NCI-H146 treated with DMSO at 0.1 percent for 48 hours (cell line): ENCODE measurements at regions not wholly inside any gene's neighbourhood (a gene's known extent, or its start where the extent isn't known, plus 50 kb on each side); places are given as distances from the start of the nearest gene placed in this dataset.

Experiments
- DNase-seq: peaks from one replicate; lab custom pipeline; 2025; ENCODE audit not compliant: unreplicated experiment; lab: John Stamatoyannopoulos, UW

DNA sequence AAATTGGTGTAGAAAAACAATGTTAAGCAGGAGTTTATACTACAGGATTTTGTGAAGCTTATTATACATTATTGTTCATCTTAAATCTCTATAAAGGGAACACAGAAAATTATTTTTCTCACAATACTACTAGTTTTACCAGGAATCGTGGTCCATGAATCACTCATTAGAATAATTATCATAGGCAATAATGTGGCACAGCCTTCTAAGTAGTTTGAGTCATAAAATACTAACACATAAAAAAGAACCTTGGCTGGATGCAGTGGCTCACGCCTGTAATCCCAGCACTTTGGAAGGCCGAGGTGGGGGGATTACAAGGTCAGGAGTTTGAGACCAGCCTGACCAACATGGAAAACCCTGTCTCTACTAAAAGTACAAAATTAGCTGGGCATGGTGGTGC lies 393.1 kb upstream of the ZNF717 start:
- DNase-seq = no peak

DNA sequence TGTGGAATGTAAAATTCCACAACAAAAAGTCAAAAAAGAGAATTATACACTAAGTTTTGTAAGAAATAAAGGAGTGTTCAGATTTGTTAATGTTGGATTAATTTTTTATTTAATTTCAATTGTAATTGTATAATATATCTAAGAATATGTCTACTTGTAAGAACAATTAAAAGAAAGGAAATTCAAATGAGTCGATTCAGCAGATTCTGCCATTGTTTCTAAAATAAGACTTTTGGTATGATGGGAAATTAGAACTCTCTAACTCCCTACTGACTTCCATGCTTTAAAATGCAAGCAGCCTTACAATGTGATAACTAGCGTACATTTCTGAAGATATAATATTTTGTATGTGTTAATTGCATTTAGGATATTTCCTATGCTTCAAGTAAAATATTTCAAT lies 395.9 kb upstream of the ZNF717 start:
- no peak for DNase-seq

DNA sequence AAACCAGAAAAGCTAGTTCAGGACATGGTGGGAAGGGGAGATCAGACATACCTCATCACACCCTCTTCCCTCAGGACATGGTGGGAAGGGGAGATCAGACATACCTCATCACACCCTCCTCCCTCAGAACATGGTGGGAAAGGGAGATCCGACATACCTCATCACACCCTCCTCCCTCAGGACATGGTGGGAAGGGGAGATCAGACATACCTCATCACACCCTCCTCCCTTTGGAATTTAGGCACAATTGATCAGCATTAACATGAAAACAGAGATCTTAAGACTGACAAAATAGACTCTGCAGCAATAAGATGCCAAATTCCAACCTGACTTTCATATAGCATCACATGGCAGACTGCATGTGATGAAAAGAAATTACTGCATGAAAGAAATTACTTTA lies 412.7 kb upstream of the ZNF717 start:
- DNase-seq = no peak

DNA sequence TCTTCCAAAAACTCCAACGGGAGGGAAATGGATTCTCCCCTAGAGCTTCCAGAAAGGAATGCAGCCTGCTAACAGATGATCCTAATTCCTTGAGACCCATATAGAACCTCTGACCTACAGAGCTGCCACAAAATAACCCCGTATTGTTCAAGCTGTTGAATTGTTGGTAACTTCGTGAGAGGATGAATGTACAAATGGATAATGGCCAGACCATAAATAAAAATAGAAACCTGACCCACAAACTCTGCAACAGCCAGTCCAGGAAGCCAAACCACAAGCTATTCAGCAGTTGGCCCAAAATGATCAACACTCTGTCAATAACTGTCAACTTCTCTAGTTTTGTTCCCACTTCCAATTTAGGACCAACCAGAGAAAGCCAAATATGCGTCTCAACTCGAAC lies 414.0 kb upstream of the ZNF717 start:
- DNase-seq = no peak

DNA sequence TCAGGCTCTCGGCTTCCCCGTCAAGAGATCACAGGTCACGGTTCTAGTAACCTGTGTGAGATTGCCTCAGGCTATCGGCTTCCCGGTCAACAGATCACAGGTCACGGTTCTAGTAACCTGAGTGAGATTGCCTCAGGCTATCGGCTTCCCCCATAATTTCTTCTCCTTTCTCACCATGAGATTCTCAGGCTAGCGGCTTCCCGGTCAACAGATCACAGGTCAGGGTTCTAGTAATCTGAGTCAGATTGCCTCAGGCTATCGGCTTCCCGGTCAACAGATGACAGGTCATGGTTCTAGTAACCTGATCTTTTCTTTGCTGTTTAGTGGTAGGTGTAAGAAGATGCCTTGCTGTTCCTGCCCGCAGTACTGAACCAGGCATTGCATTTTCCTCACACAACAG lies 418.2 kb upstream of the ZNF717 start:
- DNase-seq = no peak

DNA sequence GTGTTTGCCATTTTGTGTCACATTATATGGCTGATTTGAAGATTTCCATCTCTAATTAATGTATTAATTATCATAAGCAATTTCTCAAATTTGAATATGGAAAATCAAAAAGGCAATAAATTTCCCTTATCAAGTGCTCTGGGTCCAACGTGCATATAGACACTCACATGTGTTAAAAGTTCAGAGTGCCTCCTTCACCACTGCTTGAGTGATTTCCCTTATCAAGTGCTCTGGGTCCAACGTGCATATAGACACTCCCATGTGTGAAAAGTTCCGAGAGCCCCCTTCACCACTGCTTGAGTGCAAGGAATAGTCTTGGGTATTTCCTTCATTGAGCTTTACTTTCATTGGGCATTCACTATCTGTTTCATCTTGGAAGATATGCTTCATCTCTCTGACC lies 421.0 kb upstream of the ZNF717 start:
- DNase-seq = no peak

DNA sequence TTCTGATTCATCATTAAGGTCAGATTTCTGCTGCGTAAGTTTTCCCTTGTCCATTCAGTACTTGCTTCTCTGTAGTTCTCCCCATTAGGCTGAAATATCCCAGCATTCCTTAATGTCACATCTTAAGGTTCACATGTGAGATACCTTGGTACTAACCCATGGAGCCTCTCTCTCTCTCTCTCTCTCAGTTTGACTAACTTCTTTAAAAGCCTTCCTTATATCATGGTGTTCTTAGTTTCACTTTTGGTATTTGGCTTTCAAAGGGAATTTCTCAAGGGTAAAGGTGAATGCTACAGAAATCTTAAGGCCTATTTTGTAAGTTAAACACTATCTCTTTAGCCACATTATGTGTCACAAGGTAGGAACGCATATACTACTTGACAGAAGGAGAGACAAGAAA lies 427.3 kb upstream of the ZNF717 start:
- no peak for DNase-seq

DNA sequence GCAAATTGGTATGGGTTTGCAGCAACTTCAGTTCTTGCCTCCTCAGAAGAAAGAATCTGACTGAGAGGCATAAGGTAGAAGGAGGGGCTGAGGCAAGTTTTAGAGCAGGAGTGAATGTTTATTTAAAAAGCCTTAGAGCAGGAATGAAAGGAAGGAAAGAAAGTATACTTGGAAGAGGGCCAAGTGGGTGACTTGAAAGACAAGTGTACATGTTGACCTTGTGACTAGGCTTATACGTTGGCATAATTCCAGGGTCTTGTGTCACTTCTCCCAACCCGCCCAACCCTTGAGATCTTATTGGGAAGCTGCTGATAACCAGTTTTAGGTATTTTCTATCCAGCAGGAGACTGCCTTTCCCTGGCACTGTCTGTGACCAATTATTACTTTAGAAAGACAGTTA lies 436.9 kb upstream of the ZNF717 start:
- DNase-seq = no peak

DNA sequence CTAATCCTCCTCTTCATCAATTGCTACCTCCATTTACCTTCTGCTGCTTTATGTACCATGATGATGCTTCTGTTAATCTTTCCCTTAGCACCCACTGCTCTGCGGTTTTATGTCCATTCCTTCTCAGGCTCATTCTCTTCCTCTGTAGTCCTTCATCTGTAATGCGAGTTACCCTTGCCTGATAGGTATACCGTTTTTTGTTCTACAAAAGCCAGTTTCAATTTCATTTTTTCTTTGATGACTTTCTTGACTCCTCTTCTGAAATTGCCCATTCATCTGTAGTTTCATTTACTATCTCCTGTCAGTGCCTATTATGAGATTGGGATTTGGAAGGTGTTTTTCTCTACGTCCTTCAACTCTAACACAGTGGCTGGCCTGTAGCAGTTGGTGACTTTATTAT lies 445.9 kb upstream of the ZNF717 start:
- DNase-seq = no peak

DNA sequence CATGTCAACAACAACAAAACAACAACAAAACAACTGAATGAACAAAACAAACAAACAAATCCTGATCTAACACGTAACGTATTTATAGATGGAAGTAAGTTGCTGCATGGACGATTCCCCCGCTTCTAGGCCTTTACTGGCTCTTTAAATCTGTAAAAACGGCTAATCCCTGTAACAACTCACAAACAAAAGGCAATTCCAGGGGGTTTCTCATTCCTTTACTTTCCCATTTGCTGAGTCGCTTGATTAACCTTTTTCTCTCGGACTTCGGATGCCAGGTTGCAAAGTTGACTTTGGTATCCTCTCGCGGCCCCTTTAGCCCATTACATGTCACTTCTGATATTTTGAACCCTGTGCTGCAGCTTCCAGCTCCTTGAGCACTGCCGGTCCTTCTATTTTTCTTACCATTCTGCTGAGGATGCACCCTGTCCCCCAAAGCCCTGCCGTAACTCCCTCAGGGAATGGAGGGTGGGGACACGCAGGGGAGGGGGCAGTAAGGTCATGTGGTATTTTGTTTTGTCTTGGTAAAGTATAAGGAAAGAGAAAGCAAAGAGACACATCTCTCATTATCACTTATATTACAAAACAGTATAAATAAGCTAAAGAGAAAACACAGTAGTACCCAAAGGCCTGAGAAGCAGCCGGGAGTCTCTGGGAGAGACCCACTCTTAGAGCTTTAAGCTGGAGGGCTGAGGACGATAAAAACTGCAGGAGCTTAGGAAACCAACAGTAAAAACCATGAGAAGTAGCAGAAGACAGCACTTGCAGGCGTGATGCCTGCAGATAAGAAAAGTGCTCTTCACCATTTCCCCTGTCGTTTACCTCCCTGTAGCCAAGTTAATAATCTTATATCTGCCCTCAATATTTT lies 457.8 kb upstream of the ZNF717 start:
- DNase-seq = no peak

DNA sequence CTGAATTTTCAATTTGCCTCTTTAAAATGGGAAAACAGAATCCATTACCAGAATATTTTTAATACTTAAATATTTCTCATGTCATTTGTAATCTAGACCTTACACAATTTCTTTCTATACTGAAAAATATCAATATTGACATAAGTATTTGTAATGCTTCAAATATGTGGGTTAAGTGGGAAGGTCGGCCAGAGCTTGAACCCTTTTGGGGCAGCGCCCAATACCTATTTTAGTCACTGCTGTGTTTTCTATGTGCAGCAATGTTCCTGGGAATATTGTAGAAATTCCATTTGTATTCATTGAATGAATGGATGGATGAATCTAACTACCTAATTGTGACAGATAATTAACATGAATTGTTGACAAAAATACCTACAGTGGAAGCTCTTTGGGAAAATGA lies 459.7 kb upstream of the ZNF717 start:
- DNase-seq = no peak

DNA sequence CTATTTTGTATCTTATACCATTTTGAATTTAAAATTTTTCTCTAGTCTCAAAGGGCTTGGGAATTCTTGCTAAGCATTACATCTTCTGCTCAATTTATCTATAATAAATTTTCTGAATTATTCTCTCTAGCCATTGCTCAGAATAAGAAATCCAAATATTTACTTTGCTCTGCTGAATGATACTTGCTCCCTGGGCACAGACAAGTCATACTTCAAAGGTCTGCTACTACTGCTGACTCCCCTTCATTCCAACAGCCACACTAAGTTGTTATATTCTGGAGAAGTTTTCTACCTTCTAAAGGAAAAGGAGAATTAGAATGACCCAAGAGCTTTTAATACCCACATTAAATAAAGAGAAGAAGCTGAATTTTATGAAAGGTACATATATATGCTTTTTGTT lies 460.3 kb upstream of the ZNF717 start:
- DNase-seq = no peak

DNA sequence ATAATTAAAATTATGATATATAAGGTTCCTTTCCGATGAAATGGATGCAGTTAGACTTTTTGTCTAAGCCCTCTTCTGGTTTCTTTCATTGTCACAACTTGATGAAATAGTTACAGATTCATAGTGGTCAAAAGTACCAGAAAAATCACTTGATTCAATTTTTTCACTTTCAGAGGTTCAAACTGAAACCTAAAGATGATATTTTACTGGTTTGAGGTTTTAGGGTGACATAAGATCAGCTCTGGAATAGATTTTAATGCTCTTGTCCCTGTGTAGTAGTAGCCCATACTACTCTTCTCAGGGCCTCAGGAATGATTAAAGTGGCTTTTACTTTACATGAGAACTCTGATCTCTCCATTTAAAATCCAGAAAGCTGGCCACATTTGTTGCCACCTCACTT lies 479.1 kb upstream of the ZNF717 start:
- no peak for DNase-seq

DNA sequence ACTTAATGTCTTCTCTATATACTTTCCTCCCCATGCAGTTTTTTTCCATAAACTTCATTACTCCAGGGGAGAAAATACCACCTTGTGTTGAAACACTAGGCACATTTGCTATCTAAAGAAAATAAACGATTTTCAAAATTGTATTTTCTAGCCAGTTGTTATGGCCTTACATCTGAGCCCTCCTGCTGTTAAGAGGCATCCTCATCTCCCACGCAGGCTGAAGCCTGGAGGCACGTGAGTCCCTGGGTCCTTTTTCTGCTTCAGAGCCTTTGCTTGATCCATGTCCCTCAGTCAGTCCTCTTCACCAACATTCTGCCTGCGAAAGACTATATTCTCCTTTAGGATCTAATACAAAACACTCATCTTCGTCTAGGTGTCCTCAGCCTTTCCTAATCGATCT lies 479.6 kb upstream of the ZNF717 start:
- DNase-seq = no peak

DNA sequence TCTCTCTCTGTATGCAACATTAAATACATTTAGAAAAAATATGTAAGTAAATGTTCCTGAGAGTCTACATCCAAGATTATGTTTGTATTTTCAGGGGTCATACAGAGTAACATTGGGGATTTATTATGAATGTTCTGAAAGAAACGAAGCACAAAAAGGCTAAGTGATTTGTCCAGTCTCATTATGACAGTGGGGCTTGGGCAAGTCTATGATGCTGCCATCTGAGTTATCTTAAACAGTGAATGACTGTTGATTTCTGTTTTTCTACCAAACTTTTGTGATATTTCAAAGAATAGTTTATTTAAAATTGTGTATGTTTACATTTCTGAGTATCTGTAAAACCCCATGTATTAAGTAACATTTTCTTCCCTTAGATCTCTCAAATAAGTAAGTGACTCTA lies 481.2 kb upstream of the ZNF717 start:
- no peak for DNase-seq

DNA sequence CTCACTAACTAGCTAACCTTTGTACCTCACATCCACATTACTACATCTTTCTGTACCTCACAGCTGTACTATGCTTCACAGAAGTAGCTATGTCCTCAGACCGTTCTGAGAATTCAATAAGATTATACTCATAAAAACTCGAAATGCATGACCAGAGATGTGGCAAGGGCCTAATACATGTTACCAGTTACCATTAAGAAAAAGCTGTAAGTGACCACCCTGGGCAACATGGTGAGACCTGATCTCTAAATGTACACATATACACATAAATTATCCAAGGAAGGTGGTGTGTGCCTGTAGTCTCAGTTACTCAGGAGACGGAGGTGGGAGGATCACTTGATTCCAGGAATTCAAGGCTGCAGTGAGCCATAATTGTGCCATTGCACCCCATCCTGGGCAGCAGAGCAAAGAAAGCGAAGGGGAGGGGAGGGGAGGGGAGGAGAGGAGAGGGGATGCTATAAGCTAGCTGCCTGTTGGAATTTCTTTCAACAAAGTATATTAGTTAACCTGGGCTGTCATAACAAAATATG lies 482.6 kb upstream of the ZNF717 start:
- no peak for DNase-seq

DNA sequence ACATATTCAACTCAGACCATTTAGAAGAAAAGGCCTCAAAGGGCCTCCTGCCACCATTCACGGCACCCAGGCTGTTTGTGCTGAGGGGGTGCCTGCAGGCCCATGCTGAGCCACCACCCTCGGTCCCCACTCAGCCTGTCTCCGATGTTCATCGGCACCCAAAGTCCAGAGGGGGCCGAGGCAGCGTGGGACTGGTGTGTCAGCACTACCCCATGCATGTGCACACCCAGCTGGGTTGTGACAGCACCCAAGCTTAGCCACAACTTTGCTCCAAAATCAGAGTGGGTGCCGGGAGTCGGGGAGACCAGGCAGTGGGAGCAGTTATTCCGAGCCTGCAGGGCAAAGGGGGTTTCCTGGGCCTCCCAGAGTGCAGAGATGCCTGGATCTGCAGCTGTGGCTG lies 508.5 kb upstream of the ZNF717 start:
- DNase-seq = no peak

DNA sequence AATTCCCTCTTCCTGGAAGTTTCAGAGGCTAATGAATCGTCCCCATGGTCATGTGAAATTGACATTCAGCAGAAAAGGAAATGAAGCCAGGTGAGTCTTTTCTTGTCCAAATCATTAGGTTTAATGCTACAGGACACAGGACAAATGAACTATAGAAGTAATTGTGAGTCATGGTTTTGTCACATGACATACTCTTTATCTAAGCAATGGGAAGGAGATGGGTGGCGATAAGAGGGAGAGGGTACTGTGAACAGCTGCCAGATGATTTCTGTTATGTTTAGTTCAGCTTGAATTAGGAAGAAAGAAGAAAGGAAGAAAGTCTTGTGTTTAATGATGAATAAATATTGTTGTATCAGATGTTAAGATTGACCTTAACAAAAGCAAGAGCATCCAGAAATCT lies 515.4 kb upstream of the ZNF717 start:
- no peak for DNase-seq

DNA sequence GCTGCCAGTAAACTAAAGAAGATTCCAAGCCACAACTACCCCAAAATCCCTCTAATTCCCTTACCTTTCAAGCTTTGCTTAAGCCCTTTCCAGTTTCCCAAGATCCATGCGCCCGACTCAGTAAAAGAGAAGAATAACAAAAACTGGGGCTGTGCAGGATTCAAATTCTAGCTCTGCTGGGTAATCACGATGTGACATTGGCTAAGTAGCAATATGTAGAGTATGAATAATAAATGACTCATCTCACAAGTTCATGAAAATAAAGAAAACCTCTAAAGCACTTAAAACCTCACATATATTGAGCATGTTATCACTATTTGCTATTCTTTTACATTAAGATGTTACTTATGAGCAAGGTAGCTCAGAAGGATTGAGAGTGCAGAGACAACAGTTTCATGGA lies 522.2 kb upstream of the ZNF717 start:
- DNase-seq = no peak

DNA sequence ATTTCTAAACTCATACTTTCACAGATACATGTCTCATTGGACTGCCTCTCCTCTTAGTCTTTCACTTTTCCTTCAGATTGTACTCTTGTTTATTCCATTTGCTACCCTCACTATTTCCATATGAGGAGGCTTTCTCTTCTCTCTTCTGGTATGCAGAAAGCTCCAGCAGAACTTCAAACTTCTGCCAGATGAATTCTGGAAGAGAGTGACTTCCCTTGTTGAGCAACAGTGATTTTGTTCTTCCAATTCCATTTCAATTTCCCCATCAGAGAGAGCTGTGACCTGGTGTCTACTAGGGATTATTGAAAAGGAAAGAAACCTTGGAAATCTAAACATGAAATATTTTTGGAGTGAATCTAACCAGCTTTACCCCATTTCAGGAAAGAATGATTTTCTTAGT lies 523.2 kb upstream of the ZNF717 start:
- DNase-seq = no peak

DNA sequence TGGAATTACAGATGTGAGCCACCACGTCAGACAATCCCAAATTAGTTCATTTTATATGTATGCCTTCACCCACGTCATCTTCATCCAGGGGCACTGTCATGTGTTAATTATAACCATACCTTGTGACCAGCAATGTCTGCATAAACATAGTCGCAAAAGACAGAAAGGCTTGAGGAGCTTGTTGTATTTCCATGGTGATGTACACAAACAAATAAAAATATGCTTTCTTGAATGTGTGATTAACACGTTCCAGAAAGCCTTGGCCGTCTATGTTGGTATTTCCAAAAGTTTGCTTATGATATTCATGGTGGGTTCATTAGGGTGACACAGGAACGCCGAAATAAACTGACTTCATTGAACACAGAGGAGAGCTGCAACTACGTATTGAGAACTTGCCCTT lies 524.7 kb upstream of the ZNF717 start:
- no peak for DNase-seq

DNA sequence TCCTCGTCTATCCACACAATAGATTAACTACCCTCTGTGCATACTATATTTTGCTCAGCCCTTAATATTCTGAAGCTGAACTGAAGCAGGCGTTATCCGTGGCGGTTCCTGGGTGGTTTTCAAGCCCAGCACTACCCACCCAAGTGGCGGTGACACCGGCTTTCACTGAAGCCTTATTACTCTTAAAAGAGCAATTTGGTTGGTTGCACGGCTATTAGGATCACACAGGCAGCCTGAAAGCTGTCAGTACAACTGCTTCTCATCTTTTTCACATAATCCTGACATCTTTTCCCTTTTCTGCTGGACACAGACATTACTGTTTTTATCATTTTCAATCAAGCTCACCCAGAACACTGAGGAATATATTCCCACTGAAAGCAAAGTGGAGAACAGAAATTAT lies 525.3 kb upstream of the ZNF717 start:
- DNase-seq = no peak

DNA sequence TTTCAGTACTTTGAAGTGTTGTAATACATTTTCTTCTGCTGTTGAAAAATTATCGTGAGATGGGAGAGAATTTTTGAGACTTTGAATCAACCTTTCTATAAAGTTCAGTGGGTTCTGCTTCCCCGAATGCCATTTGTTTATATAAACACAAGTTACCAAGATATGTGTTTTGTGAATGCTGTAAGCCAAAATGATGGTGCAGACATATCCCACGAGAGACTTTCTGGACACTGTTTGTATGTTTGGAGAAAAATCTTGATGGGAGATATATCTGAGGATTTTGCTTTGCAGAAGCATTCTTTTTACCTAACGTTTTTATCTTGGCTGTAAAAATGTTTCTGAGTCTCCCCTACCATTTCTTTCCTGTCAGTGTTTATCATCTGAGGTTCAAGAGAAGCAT lies 526.6 kb upstream of the ZNF717 start:
- no peak for DNase-seq
